Spleen (tissue), 7 donors: ENCODE measurements at regions not wholly inside any gene's neighbourhood (a gene's known extent, or its start where the extent isn't known, plus 50 kb on each side); places are given as distances from the start of the nearest gene placed in this dataset.

Experiments used
- POLR2A ChIP-seq, 3 donors: fragments of 450-650 bp; IDR thresholded peaks; one replicate each; pipeline ENCODE4 v1.5.1; 2017; ENCODE audit warnings: antibody characterized with exemption in 3 of 3, mild to moderate bottlenecking in 1 of 3
- TF ChIP-seq, protein P1 (sequence below), 11 experiments: fragments of 200-600 bp in 7 of 11; fragments of 450-650 bp in 4 of 11; sonication (generic) in 4 of 11; IDR thresholded peaks in 8 of 11; conservative IDR thresholded peaks in 3 of 11; 1 replicate in 7 of 11; 2 replicates in 4 of 11; pipeline versions ENCODE4 v1.4.0 to v1.8.0; 2016 to 2021; ENCODE audit warnings: antibody characterized with exemption in 11 of 11, inconsistent platforms in 4 of 11, mild to moderate bottlenecking in 1 of 11
- donor health status: DM: no; HTN: no; CAD: no; lungs with moderate emphysema.
- donor health status: DM: no; HTN: no; CAD: no.
- donor health status: DM: no; HTN: no; CAD: no.

DNA sequence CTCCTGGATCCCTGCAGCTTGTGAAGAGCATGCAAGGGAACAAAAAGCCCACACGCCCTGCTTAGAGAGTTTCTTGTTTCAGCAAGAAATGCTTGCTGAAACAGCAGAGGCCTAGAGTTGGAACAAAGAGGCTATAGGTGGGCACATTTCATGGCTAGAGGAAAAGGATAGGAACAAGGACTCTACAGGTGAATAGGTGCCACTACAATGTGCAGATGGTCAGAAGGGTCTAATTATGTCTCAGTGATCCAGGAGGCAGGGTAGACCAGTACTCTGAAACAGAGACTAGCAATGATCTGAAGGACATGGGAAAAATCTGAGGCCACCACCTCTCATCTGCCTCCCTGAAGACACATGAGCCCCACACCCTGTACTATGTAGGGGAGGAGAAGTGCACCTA, 609.0 kb downstream of the REEP3 start:
- TF ChIP-seq, protein P1, sequence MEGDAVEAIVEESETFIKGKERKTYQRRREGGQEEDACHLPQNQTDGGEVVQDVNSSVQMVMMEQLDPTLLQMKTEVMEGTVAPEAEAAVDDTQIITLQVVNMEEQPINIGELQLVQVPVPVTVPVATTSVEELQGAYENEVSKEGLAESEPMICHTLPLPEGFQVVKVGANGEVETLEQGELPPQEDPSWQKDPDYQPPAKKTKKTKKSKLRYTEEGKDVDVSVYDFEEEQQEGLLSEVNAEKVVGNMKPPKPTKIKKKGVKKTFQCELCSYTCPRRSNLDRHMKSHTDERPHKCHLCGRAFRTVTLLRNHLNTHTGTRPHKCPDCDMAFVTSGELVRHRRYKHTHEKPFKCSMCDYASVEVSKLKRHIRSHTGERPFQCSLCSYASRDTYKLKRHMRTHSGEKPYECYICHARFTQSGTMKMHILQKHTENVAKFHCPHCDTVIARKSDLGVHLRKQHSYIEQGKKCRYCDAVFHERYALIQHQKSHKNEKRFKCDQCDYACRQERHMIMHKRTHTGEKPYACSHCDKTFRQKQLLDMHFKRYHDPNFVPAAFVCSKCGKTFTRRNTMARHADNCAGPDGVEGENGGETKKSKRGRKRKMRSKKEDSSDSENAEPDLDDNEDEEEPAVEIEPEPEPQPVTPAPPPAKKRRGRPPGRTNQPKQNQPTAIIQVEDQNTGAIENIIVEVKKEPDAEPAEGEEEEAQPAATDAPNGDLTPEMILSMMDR (IDR thresholded peaks at IDR 0.05 in 8 of 11, conservative IDR thresholded peaks at IDR 0.05 in 3 of 11): no peak
- TF ChIP-seq POLR2A (IDR thresholded peaks at IDR 0.05): no peak
